Neural cell (in vitro differentiated cells): ENCODE measurements at regions not wholly inside any gene's neighbourhood (a gene's known extent, or its start where the extent isn't known, plus 50 kb on each side); places are given as distances from the start of the nearest gene placed in this dataset.

ENCODE experiments used
- H2AFZ ChIP-seq: fragments of 200-600, 300-800 bp; sonication (generic), shearing (Covaris generic); 2 replicates; pipeline ENCODE4 v1.6.0; 2014; ENCODE audit warnings: low read depth, mild to moderate bottlenecking, antibody characterized with exemption, low read length, moderate library complexity
- H3F3A ChIP-seq: fragments of 200-600 bp; shearing (Covaris generic); 2 replicates; pipeline ENCODE4 v1.6.1; 2016; ENCODE audit warnings: mild to moderate bottlenecking, moderate library complexity, mixed read lengths, antibody characterized with exemption, low read length; ENCODE audit not compliant: insufficient read depth, poor library complexity, severe bottlenecking
- H3K27ac ChIP-seq: fragments of 200-600, 300-800 bp; sonication (generic), shearing (Covaris generic); 2 replicates; pipeline ENCODE4 v1.5.1; 2014; ENCODE audit warnings: mild to moderate bottlenecking, low read length, moderate library complexity
- H3K27me3 ChIP-seq: fragments of 300-800, 200-600 bp; sonication (generic), shearing (Covaris generic); 2 replicates; pipeline ENCODE4 v1.6.0; 2014; ENCODE audit warnings: mild to moderate bottlenecking, low read depth, low read length, moderate library complexity; ENCODE audit not compliant: insufficient read depth
- H3K36me3 ChIP-seq: fragments of 300-800, 200-600 bp; sonication (generic), shearing (Covaris generic); 2 replicates; pipeline ENCODE4 v1.5.1; 2014; ENCODE audit warnings: mild to moderate bottlenecking, antibody characterized with exemption, low read length, moderate library complexity; ENCODE audit not compliant: insufficient read depth
- H3K4me2 ChIP-seq: fragments of 300-800, 200-600 bp; sonication (generic), shearing (Covaris generic); 2 replicates; pipeline ENCODE4 v1.6.0; 2014; ENCODE audit warnings: mild to moderate bottlenecking, low read length
- H3K4me3 ChIP-seq: fragments of 300-800, 200-600 bp; sonication (generic), shearing (Covaris generic); 2 replicates; pipeline ENCODE4 v1.5.1; 2014; ENCODE audit warnings: mild to moderate bottlenecking, low read length, moderate library complexity
- H3K79me2 ChIP-seq: fragments of 200-600 bp; shearing (Covaris generic); replicated peaks from 2 replicates; pipeline ENCODE4 v1.6.0; 2014; ENCODE audit warnings: mild to moderate bottlenecking, low read length, moderate library complexity; ENCODE audit not compliant: insufficient read depth
- H3K9ac ChIP-seq: fragments of 300-800, 200-600 bp; sonication (generic), shearing (Covaris generic); 2 replicates; pipeline ENCODE4 v1.6.1; 2016; ENCODE audit warnings: mild to moderate bottlenecking, low read length, mixed read lengths
- H3K9me2 ChIP-seq: fragments of 200-600 bp; shearing (Covaris generic); 2 replicates; pipeline ENCODE4 v1.6.1; 2016; ENCODE audit warnings: mild to moderate bottlenecking, low read length, mixed read lengths; ENCODE audit not compliant: insufficient read depth
- H3K9me3 ChIP-seq: fragments of 200-600, 300-800 bp; sonication (generic), shearing (Covaris generic); 2 replicates; pipeline ENCODE4 v1.6.1; 2016; ENCODE audit warnings: mild to moderate bottlenecking, mixed run types, low read length, moderate library complexity, mixed read lengths
- H4K20me1 ChIP-seq: fragments of 200-600 bp; shearing (Covaris generic); 2 replicates; pipeline ENCODE4 v1.6.1; 2016; ENCODE audit warnings: mild to moderate bottlenecking, mixed run types; ENCODE audit not compliant: insufficient read depth
- CTCF ChIP-seq: fragments of 450-650 bp; IDR thresholded peaks from 2 replicates; pipeline ENCODE4 v1.5.1; 2014; ENCODE audit warnings: antibody characterized with exemption, mild to moderate bottlenecking, moderate library complexity; ENCODE audit not compliant: poor library complexity, severe bottlenecking
- EP300 ChIP-seq: fragments of 450-650 bp; conservative IDR thresholded peaks from 2 replicates; pipeline ENCODE4 v1.6.1; 2014; ENCODE audit warnings: antibody characterized with exemption, mild to moderate bottlenecking, moderate library complexity; ENCODE audit not compliant: poor library complexity, severe bottlenecking
- EZH2 ChIP-seq: fragments of 200-600, 300-800 bp; shearing (Covaris generic), sonication (generic); IDR thresholded peaks from 2 replicates; pipeline ENCODE4 v1.6.1; 2014; ENCODE audit warnings: antibody characterized with exemption, low read length, borderline replicate concordance, mild to moderate bottlenecking; ENCODE audit not compliant: insufficient read depth, poor library complexity, severe bottlenecking
- MXI1 ChIP-seq: fragments of 450-650 bp; conservative IDR thresholded peaks from 2 replicates; pipeline ENCODE4 v1.6.1; 2014; ENCODE audit warnings: antibody characterized with exemption, mild to moderate bottlenecking; ENCODE audit not compliant: poor library complexity, severe bottlenecking
- POLR2AphosphoS5 ChIP-seq: IDR thresholded peaks from 2 replicates; pipeline ENCODE4 v1.6.1; 2012
- RAD21 ChIP-seq: fragments of 450-650 bp; conservative IDR thresholded peaks from 2 replicates; pipeline ENCODE4 v1.6.1; 2014; ENCODE audit warnings: antibody characterized with exemption, mild to moderate bottlenecking, moderate library complexity
- SMC3 ChIP-seq: fragments of 450-650 bp; conservative IDR thresholded peaks from 2 replicates; pipeline ENCODE4 v1.6.1; 2014; ENCODE audit warnings: antibody characterized with exemption, mild to moderate bottlenecking, moderate library complexity; ENCODE audit not compliant: poor library complexity
- TAF1 ChIP-seq: IDR thresholded peaks from 2 replicates; pipeline ENCODE4 v1.6.1; 2012; ENCODE audit warnings: low read depth
- TF ChIP-seq, protein P1 (sequence below): IDR thresholded peaks from 2 replicates; pipeline ENCODE4 v1.6.1; 2012; ENCODE audit warnings: borderline replicate concordance

DNA sequence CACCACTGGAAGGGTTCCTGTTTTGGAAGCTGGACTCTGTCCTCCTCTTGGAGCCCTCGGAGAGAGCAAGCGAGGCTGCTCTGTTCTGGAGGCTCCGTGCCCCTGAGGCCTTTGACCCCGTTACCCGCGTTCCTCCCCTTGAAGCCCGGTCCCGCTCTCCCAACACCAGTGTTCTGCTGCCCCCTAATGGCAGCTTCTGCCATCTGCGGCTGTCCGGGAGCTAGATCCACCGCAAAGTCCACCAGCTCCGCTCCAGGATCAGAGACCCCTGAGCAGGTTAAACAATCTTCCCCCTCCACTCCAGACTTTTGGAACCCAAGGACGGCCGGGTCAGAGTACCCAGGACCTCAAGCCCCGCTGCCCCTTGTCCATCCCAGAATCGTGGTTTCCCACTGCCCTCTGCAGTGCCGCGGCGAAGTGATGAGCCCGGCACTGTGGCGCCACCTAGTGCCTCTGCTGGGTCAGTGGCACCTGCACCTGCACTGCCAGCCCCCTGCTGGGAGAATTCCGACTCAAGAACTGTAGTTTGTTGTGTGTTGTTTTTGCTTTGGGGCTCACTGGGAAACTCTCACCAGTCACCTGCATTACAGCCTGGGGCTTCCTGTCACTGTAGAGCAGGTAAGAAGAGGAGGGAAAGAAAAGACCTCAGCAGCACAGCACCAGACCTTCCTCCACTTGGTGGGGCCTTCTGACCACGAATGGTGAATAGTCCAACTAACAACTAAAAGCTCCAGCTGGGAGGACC, 63.5 kb upstream of the NFASC start:
- no peak overlapping the region for H3K27ac ChIP-seq
- TF ChIP-seq, protein P1, sequence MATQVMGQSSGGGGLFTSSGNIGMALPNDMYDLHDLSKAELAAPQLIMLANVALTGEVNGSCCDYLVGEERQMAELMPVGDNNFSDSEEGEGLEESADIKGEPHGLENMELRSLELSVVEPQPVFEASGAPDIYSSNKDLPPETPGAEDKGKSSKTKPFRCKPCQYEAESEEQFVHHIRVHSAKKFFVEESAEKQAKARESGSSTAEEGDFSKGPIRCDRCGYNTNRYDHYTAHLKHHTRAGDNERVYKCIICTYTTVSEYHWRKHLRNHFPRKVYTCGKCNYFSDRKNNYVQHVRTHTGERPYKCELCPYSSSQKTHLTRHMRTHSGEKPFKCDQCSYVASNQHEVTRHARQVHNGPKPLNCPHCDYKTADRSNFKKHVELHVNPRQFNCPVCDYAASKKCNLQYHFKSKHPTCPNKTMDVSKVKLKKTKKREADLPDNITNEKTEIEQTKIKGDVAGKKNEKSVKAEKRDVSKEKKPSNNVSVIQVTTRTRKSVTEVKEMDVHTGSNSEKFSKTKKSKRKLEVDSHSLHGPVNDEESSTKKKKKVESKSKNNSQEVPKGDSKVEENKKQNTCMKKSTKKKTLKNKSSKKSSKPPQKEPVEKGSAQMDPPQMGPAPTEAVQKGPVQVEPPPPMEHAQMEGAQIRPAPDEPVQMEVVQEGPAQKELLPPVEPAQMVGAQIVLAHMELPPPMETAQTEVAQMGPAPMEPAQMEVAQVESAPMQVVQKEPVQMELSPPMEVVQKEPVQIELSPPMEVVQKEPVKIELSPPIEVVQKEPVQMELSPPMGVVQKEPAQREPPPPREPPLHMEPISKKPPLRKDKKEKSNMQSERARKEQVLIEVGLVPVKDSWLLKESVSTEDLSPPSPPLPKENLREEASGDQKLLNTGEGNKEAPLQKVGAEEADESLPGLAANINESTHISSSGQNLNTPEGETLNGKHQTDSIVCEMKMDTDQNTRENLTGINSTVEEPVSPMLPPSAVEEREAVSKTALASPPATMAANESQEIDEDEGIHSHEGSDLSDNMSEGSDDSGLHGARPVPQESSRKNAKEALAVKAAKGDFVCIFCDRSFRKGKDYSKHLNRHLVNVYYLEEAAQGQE: no peak
- TF ChIP-seq TAF1: no peak
- TF ChIP-seq SMC3: peak; percentile 100
- no peak for TF ChIP-seq POLR2AphosphoS5
- peak; percentile 74 for TF ChIP-seq MXI1
- TF ChIP-seq EP300: peak; percentile 34
- peak; percentile 100 for TF ChIP-seq RAD21
- no peak for TF ChIP-seq EZH2
- peak; percentile 100 for TF ChIP-seq CTCF
- no peaks in the 10 kb centered on the region for H3K9me3 ChIP-seq
- no peak overlapping the region for H3K4me2 ChIP-seq
- H3K79me2 ChIP-seq: no peaks in the 10 kb centered on the region
- H3K36me3 ChIP-seq: no peaks in the 10 kb centered on the region
- H3K27me3 ChIP-seq: no peaks in the 10 kb centered on the region
- H4K20me1 ChIP-seq: no peaks in the 10 kb centered on the region
- peaks cover 3% of the 10 kb centered on the region for H3F3A ChIP-seq
- no peaks in the 10 kb centered on the region for H3K9me2 ChIP-seq
- peak overlapping the region; percentile 73 for H3K4me3 ChIP-seq
- peak overlapping the region; percentile 48 for H2AFZ ChIP-seq
- H3K9ac ChIP-seq: peak overlapping the region; percentile 64

- Histone ChIP-seq H4K20me1 (no peaks in the 10 kb centered on the region), H3K9me3 (no peaks in the 10 kb centered on the region), H3K9me2 (no peaks in the 10 kb centered on the region), H3F3A (peaks cover 3% of the 10 kb centered on the region), H3K79me2 (no peaks in the 10 kb centered on the region), H3K4me3 (no peak overlapping the region), H3K36me3 (no peaks in the 10 kb centered on the region), H3K27ac (no peak overlapping the region), H3K4me2 (no peak overlapping the region), H2AFZ (no peak overlapping the region), H3K27me3 (no peaks in the 10 kb centered on the region), H3K9ac (no peak overlapping the region)
- no peak for TF ChIP-seq MXI1
- TF ChIP-seq, protein P1: no peak
- TF ChIP-seq SMC3: no peak
- no peak for TF ChIP-seq TAF1
- TF ChIP-seq CTCF: no peak
- TF ChIP-seq RAD21: no peak
- TF ChIP-seq EZH2: no peak
- no peak for TF ChIP-seq EP300
- TF ChIP-seq POLR2AphosphoS5: no peak
Measured at GRCh38 chr1:204809488-204809887, 61.2 kb upstream of the NFASC start.
